Daoy (cell line): ENCODE measurements at regions not wholly inside any gene's neighbourhood (a gene's known extent, or its start where the extent isn't known, plus 50 kb on each side); places are given as distances from the start of the nearest gene placed in this dataset.

Source experiments
- DNase-seq: peaks from one replicate; pipeline ENCODE4 v3.0.0-alpha.2; 2015; ENCODE audit warnings: low read depth

DNA sequence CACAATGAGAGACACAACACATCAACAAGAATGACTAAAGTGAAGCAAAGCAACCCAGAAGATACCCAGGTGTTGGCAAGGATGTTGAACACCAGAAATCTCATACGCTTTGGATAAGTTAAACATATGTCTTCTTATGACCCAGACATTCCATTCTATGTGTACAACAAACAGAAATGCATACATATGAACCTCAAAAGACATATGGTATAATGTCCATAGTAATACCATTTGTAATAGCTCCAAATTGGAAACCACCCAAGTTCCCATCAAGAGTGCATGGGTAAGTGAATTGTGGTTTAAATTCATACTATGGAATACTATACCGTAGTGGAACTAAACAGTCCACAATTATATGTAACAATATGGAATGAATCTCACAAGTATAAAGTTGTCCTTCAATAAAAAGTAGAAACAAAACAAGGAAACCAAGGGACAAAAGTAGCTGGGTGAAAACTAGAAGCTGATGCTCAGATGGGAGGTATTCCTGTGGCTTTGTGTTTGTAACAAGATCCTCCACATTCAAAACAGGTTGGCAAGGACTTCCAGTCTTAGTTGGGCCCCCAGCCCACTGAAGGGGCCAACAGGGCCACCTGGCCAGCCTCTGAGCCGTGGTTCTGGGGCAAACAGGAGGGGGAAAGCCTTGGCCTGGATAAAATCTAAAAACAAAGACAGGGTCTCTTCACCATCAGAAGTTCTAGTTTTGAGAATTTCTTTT is 171.8 kb upstream of the PITX1 start:
- DNase-seq: no peak

DNA sequence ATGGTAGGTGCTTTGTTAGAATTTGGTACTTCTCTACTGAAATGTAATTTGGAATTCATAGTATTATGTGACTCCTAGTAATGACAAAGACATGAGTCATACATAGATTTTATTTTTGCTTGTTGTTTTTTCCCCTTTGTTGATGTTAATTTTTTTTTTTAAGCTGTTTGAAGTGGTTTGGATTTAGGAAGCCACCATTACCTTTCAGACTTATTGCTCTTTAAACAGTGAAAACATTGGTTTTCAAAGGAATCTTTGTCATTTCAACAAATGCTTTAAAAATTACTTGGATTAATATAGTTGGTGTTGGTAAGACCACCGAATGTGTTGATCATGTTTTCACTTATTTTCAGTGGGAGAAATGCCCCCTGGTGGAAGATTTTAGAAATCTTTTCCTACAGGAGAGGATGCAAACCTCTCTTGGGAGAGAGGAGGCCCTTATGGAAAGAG is 170.1 kb upstream of the PITX1 start:
- no peak for DNase-seq

DNA sequence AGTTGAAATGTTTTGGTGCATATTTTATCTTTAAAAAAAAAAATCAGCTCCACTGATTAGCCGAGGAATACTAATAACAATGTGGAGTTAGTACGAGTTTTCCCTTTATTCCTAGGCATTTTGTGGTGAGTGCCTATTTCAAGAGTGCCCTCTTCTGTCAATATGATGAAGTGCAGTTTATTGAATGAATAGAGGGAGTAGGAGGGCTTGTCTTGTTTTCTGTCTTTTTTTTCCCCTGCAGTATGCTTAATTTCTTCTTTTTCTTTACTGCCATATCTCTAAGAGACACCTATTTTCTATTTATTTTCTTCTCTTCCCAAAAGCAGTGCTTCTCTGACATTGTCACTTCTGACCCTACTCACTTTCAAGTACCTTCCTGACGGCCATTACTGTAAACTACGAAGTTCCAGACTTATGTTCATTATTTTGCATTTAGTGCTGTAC is 169.6 kb upstream of the PITX1 start:
- DNase-seq: no peak

DNA sequence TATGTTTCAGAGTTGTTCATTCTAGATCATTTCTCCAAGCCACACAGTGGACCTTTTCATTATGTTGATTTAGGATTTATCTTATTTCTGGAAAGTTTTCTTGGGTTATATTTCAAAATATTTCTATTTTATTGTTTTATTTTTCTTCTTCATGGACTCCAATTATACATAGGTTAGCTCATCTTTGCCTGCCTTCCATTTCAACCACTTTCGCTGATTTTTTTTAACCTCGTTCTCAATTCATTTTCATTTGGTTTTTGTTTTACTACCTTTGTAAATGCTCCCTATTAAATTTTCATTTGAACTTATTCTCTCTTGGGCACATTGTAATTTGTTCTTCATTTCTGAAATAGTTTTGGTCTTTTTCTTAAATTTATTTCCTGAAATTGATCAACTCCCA is 169.0 kb upstream of the PITX1 start:
- no peak for DNase-seq

DNA sequence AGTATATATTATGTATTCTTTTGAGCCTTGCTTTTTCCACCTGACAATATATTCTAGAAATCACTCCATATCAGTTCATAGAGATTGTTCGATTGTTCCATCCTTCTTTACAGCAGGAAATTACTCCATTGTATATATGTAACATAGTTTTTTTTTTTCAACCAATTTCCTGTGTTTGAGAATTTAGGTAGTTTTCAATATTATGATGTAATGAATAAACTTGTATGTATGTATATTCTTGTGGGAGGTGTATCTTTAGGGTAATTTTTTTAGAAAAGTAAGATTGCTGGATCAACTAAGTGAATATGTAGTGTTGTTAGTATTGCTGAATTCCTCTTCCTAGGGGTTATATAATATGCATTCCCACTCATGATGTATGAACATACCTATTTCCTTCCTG is 165.9 kb upstream of the PITX1 start:
- DNase-seq: no peak

DNA sequence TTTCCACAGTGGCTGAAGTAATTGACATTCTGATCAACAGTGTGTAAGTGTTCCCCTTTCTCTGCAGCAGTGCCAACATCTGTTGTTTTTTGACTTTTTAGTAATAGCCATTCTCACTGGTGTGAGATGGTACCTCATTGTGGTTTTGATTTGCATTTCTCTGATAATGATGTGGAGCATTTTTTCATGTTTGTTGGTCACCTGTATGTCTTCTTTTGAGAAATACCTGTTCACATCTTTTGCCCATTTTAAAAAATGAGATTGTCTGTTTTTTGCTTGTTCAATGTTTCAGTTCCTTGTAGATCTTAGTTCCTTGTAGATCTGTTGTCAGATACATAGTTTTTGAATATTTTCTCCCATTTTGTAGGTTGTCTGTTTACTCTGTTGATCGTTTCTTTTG is 162.5 kb upstream of the PITX1 start:
- DNase-seq: no peak

DNA sequence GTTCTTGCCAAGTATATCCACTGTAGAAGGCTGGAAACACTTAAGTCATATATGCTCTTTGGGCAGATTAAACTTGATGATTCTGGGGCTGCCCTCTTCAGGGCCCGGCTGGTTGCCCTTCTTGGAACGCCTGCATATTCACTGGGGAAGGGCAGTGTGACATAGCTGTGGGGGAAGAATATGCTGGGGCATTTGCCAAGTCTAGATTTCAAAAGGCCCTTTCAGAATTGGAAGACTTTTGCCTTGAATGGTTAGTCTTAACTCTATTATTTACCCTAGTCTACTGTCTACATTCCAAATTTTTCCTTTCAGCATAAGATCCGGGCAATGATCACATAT is 161.2 kb upstream of the PITX1 start:
- DNase-seq: no peak

DNA sequence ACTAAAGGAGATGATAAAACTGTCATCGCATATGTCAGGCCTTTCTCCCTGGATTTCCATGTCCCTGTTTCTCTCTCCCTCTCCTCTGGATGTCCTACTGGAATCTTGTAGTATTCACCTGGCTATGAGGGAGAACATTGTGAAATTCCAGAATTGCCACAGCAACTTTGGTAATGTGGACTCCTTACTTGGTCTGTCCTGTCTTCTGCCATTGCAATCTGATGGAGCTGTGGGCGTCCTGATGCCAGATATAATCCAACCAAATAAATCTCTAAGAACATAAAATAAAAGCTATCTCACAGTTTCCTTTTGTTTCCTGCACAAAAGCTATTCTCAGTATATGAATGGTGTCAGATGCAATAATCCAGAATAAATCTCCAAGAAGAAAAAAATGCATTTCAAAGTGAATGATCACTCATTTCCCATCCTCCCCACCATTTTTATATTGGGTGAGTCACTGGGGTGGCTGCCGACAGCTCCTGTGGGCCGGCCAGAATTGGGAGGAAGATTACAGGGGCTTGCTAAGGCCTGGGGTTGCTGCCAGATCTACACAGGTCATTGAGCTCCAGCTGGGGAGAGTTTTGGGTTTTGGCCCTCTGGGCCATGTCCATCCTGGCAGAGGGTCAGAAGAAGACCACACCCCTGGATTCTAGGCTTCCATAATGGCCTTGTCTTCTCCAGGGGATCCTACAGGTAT is 160.7 kb upstream of the PITX1 start:
- DNase-seq: peak; percentile 45

DNA sequence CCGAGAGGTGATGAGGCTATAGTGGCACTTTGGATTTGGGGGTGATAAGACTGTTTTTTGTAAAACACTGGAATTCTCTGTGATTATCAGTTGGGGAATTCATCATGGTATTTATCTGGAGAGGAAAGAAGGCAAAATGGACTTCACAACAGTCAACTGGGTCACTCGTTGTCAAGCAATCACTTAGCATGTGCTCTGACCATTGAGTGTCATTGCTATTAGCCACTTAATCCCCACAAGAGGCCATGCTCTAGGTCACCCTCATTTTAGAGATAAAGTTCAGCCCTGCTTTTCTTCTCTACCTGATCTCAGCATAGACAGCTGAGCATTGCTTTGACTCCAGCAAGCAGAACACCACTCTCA is 160.1 kb upstream of the PITX1 start:
- DNase-seq: no peak

DNA sequence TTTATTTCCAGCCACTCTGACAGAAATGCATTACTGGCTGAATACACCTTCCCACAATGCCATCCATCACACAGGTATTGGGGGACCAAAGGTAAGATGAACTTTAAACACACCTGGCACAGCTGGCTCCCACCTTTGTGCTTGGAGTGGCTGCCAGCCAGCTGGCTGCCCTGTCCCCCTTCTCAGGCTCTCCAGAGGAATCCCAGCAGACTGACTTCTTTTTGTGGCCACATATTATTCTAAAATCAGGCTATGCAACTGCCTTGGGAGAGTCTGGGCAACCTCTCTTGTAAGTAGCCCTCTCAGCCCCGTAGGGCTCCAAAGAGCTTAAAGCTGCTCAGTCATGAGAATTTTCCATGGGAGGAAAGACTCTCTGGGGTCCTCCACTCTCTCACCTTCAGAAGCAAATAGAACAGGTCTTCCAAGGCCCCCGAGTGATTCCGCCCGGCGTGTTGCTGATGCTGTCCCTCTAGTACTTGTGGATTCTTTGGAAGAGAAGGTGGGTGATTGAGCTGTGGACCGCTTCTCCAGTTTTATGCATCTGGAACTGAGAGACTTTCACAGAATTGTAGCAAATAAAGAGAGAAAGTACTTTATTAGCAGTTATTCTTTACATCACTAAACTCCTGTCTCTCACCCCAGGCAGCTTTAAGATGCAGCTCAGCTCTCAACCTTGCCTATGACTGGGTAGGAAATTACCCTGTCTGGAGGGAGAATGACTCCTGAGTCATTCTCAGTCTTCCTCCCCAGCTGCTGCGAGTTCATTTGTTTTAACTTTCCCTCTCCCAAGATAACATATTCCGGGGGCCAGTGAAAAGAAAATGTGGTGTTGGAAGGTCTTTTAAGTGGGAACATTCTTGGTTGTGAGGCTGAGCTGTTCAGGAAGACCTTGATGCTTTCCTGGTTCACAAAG is 159.4 kb upstream of the PITX1 start:
- peak; percentile 72 for DNase-seq

DNA sequence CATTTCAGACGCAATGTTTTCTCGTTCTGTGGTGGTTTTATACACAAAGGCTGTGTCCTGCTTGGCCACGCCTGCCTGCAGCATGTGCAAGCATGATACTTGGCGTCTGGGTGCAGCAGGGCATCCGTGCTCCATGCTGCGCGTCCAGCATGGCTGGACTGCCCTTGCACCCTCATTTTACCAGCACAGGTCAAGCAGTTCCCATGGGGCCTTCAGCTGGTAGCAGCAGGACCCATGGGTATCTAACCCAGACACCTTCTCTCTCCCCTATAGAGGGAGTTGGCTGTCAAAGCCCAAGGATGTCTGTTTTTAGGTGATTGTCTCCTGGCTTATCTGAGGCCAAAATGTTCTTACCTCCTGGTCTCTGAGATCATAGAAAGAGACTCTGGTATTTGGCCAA is 158.3 kb upstream of the PITX1 start:
- DNase-seq: no peak

DNA sequence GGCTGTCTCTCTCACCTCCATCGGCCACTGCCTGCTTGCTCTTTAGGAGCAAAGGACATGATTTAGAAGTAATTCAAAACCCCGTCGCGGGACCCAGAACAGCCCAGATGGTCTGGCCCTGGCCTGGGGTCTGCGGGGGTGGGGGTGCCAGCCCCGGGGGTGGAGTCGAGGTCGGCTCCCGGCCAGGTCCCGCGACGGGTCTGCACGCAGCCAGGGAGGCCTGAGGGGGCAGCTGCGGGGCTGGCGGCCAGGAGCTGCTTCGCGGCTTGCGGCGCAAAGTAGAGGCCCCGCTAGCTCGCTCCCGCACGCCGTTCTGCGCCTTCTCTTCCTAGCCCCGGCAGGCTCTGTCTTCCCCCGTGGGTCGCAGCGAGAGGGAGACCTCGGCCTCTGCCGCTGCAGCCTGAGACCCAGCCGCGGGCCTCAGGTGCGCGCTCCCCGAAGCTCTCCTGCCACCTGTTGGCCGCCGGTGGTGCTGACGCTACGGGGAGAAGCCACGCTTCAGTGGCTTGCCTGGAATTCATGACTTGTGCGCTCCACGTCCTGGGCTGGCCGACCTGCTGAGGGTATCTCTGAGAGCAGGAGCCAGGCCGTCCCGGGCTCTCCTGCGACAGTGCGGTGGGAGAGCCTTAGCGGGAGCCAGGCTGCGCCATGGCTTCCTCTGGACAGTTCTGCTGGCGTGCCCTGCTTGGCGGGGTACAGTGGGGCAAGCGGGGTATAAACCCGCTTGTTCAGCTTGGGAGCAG is 157.2 kb upstream of the PITX1 start:
- DNase-seq: peak; percentile 91

DNA sequence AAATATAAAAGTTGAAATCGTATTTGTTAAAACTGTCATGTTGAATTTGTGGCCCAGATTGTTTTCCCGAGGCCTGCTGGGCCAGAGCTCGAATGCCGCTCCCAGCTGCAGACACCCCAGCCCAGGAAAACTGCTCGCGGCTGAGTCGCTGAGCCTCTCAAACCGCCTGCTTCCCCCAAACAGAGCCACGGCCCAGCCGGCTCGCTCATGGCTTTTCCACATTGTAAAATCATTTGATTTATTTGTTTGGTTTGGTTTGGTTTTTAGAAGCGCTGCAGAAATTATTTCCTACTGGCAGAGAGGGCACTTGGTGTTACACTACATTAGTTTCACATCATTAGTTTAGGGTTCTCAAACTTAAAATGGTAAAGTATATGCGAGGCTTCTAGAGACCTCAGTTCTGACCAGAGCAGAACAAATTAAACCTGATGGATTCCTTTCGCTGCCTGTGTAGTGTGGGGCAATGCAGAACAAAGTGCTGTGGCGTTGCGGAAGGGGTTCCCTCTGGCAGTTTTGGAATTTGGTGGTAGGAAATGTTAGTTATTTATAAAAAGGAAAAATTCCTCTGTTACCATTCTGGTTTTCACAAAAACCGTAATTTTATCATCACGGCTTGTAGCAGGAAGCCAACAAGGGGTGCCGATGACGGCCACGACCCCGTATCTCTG is 156.5 kb upstream of the PITX1 start:
- no peak for DNase-seq

DNA sequence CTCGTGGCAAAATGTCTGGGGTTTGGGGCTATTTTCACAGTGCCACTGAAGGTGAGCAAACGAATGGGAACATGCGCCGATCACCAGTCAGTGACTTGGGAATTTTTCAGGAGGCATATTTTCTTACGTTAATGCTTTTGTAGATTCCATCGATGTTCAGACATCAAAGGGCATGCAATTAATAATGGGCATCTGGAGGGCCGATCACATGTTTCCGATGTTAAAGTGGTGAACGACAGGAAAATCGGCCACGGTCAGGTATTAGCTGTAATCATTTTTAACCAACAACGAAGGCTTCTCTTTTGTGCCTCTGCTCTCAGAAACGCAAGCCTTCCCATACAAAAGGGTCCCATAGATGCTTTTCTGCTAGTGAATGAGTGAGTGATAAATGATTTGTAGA is 155.0 kb upstream of the PITX1 start:
- no peak for DNase-seq

DNA sequence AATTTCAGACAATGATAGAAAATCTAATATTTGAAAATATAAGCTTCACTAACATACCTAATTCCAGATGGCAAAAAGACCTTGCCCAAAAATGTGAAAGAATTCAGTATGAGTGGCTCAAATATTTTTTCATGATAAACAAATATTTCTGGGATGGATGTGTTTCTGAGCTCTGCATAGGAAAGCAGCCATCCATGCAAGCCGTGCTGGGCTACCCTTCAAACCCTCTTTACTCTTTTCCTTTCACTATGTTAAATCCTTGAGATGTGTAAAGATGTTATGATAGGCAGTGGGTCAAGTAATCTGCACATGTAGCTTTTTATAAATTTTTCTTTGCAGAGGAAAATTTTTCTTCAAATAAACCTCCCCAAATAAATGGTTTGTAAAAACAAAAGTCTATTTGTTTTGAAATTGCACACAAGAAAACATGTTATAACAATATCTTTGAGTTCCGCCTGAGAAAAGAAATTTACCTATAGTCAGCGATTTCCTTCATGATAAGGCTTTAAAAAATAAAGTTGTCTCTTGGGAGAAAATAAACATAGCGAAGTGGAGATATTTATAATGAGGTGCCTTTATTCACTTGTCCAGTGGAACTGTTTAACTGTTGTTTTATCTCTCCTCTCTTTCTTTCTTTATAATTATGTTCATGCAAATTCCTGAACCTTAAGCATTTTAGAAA is 154.3 kb upstream of the PITX1 start:
- DNase-seq: no peak

DNA sequence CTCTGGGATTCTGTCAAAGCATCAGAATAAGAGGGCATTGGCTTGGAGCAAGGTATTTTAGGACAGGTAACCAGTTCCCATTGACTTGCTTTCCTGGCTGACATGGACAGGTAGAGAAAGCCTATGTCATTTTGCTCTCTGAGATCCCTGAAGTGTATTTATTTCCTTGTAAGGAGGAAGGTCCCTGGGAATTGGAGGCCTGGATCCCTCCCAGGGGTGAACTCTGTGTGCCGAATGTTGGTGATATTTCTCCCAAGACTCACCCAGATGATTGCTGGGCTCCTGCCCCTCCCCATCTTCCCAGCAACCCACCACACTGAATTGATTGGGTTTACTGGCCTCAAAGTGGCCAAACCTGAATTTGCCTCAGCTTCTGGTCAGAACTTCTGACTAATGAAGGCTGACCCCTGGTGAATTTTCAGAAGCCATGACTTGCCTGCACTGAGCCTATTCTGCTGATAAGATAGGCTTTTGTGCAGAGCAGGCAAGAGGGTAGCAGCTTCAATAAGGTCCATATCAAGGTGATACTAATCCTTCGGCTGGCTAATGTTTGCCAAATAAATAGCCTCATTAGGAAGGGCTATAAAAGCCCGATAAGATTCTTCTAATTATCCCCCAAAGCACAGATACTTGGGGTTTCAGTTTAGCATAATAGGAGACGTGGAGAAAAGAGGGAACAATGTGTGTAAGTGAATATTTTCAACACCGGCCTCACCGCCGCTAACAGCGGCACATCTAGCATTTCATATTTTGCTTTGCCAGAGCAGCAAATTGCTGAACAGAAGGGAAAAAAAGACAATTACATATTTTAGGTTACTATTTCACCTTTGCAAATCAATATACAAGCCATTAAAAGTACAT is 152.9 kb upstream of the PITX1 start:
- DNase-seq: no peak

DNA sequence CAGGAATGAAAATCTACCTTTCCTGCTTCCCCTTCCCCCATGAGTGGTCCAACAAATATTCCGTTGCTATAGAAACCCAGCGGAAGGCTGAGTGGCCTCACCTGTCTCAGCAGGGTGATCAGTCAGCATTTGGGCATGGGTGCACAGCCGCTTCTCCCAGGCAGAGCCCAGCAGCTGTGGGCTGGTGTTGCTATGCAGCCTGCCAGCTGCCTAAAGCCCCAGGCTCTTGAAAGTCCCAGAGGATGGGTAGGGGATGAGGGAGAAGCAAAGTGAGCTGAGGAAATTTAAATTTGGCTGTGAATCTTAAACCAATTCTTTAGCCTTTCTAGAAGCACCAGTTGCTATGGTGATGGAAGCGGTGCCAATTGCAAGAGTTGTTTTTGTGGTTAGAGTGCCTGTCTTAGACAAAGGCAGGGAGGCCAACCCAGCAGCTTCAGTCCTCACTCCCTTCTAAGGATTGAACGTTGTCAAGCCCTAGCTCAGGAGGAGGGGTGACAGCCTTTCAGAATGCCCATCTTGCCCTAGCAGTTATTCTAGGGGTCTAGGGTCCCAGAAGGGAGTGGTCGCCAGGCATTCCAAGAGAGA is 151.5 kb upstream of the PITX1 start:
- no peak for DNase-seq

DNA sequence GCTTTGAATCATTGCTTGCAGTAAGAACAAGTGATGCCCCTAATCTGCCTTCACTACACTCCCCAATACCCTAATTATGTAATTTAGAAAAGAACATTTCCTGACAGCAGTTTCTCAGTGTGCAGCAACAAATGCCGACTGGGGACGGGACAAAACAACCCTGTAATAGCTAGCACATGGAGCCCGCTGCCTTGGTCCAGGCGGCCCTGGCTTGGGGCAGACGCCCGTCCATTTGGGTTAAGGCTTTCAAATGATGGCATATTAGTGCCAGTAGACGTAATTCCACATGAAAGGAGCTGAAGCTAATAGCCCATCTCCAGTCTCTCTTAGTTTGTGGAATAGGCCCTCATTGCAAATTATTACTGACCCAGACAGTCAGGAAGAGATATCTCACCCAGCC is 150.6 kb upstream of the PITX1 start:
- no peak for DNase-seq

DNA sequence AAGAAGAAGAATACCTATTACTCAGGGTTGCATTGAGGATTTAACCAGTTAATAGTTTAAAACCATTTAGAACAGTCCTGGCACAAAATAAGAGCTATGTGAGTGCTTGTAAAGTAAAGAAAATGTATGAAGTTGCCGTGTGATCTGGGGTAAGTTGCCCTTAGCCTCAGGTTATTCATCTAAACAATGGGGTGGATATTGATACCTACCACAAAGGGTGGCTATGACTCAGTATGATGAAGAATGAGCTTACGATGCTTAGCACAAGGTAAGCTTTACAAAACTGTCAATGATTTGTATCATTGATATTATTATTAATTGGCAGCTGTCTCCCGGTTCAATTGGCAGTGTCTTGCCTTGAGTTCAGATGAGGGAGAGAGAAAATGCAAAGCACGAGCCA is 149.4 kb upstream of the PITX1 start:
- DNase-seq: no peak

DNA sequence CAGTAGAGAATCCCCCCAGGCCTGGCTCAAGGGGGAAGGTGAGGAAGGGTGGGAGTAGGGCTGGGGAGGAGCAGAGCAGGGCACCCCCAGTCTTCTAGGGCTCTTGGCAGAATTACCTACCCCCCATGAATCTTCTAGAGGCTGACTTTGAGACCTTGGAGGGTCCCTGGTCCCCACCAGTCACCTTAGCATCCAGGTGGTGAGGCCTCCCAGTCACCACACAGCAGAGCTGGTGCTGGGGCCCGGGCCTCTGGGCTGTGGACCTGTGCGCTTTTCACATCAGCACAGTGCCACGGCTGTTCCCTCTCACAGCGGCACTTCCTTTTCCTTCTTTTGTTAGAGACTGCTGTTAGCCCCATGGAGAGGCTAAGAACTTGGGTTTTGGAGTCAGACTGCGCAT is 148.6 kb upstream of the PITX1 start:
- DNase-seq: no peak
